HepG2 (cell line): ENCODE measurements at regions not wholly inside any gene's neighbourhood (a gene's known extent, or its start where the extent isn't known, plus 50 kb on each side); places are given as distances from the start of the nearest gene placed in this dataset.

Experiments
- ATF7 ChIP-seq, 2 experiments: fragments of 450-650 bp in 1 of 2; sonication (generic) in 1 of 2; formaldehyde crosslinking in 1 of 2; IDR thresholded peaks; 2 replicates each; pipeline versions ENCODE4 v1.4.0 to v1.6.1; 2016 to 2020; ENCODE audit warnings: antibody characterized with exemption in 1 of 2, mild to moderate bottlenecking in 1 of 2, missing genetic modification reagents in 1 of 2
- BRCA1 ChIP-seq: sonication (generic); formaldehyde crosslinking; IDR thresholded peaks from 2 replicates; pipeline ENCODE4 v1.4.0; 2020; ENCODE audit warnings: missing genetic modification reagents
- CC2D1A ChIP-seq: sonication (generic); formaldehyde crosslinking; IDR thresholded peaks from 2 replicates; pipeline ENCODE4 v1.8.1; 2023; ENCODE audit warnings: mild to moderate bottlenecking, missing genetic modification reagents
- DR1 ChIP-seq: sonication (generic); formaldehyde crosslinking; IDR thresholded peaks from 2 replicates; pipeline ENCODE4 v1.8.0; 2021; ENCODE audit warnings: mild to moderate bottlenecking, missing genetic modification reagents, inconsistent platforms
- EP300 ChIP-seq, 3 experiments: sonication (generic) in 1 of 3; formaldehyde crosslinking in 1 of 3; IDR thresholded peaks; 2 replicates each; pipeline versions ENCODE4 v1.5.1 to v1.6.1; 2011 to 2020; ENCODE audit warnings: low read depth in 2 of 3, low read length in 2 of 3, borderline replicate concordance in 1 of 3, improper control_type of control experiment in 1 of 3, mild to moderate bottlenecking in 1 of 3, missing genetic modification reagents in 1 of 3, moderate library complexity in 1 of 3
- FOSL2 ChIP-seq: sonication (generic); formaldehyde crosslinking; IDR thresholded peaks from 2 replicates; pipeline ENCODE4 v1.4.0; 2020; ENCODE audit warnings: missing genetic modification reagents
- GTF2F1 ChIP-seq: fragments of 150-350 bp; IDR thresholded peaks from 2 replicates; pipeline ENCODE4 v1.6.1; 2014; ENCODE audit warnings: low read length
- JARID2 ChIP-seq: sonication (generic); formaldehyde crosslinking; IDR thresholded peaks from 2 replicates; pipeline ENCODE4 v1.8.1; 2023; ENCODE audit warnings: missing genetic modification reagents, inconsistent platforms; ENCODE audit not compliant: insufficient replicate concordance
- JDP2 ChIP-seq: sonication (generic); formaldehyde crosslinking; IDR thresholded peaks from 2 replicates; pipeline ENCODE4 v1.8.1; 2022; ENCODE audit warnings: missing genetic modification reagents, borderline replicate concordance
- KDM5A ChIP-seq: fragments of 200-600 bp; sonication (generic); IDR thresholded peaks from 2 replicates; pipeline ENCODE4 v1.7.0; 2018; ENCODE audit warnings: antibody characterized with exemption, mild to moderate bottlenecking, low read length, borderline replicate concordance
- MXD1 ChIP-seq: sonication (generic); formaldehyde crosslinking; IDR thresholded peaks from 2 replicates; pipeline ENCODE4 v1.4.0; 2020; ENCODE audit warnings: mild to moderate bottlenecking, missing genetic modification reagents
- NFKBIZ ChIP-seq: IDR thresholded peaks from 2 replicates; pipeline ENCODE4 v1.6.1; 2018; ENCODE audit warnings: missing genetic modification reagents, missing compliant biosample characterization
- RFXANK ChIP-seq: IDR thresholded peaks from 2 replicates; pipeline ENCODE4 v1.6.1; 2016
- TFDP1 ChIP-seq: IDR thresholded peaks from 2 replicates; pipeline ENCODE4 v1.6.1; 2016; ENCODE audit warnings: missing compliant biosample characterization, missing genetic modification reagents, borderline replicate concordance
- ZBTB1 ChIP-seq: sonication (generic); formaldehyde crosslinking; IDR thresholded peaks from 2 replicates; pipeline ENCODE4 v1.4.0; 2020; ENCODE audit warnings: missing genetic modification reagents, borderline replicate concordance
- ZHX2 ChIP-seq, 2 experiments: sonication (generic) in 1 of 2; formaldehyde crosslinking in 1 of 2; IDR thresholded peaks; 2 replicates each; pipeline versions ENCODE4 v1.6.1 to v1.9.0; 2014 to 2022; ENCODE audit warnings: antibody characterized with exemption in 1 of 2, borderline replicate concordance in 1 of 2, inconsistent platforms in 1 of 2, low read depth in 1 of 2, missing genetic modification reagents in 1 of 2
- ZNF160 ChIP-seq: sonication (generic); formaldehyde crosslinking; IDR thresholded peaks from 2 replicates; pipeline ENCODE4 v1.8.0; 2022; ENCODE audit warnings: mild to moderate bottlenecking, inconsistent platforms, missing genetic modification reagents
- ZNF292 ChIP-seq: sonication (generic); formaldehyde crosslinking; IDR thresholded peaks from 2 replicates; pipeline ENCODE4 v1.8.1; 2022; ENCODE audit warnings: mild to moderate bottlenecking, low read depth, missing genetic modification reagents, borderline replicate concordance
- ZNF530 ChIP-seq: sonication (generic); formaldehyde crosslinking; IDR thresholded peaks from 2 replicates; pipeline ENCODE4 v1.5.0; 2020; ENCODE audit warnings: low read depth, mild to moderate bottlenecking, missing genetic modification reagents
- ZNF549 ChIP-seq: sonication (generic); formaldehyde crosslinking; IDR thresholded peaks from 2 replicates; pipeline ENCODE4 v1.5.0; 2020; ENCODE audit warnings: missing genetic modification reagents
- ZNF563 ChIP-seq: sonication (generic); formaldehyde crosslinking; IDR thresholded peaks from 2 replicates; pipeline ENCODE4 v1.8.0; 2022; ENCODE audit warnings: mild to moderate bottlenecking, moderate library complexity, missing genetic modification reagents
- ZNF570 ChIP-seq: sonication (generic); formaldehyde crosslinking; IDR thresholded peaks from 2 replicates; pipeline ENCODE4 v1.4.0; 2020; ENCODE audit warnings: mild to moderate bottlenecking, missing genetic modification reagents, borderline replicate concordance
- ZNF776 ChIP-seq: sonication (generic); formaldehyde crosslinking; IDR thresholded peaks from 2 replicates; pipeline ENCODE4 v1.4.0; 2020; ENCODE audit warnings: mild to moderate bottlenecking, missing genetic modification reagents

- no peak for TF ChIP-seq ZHX2 (IDR thresholded peaks at IDR 0.05; ENCODE audit: low read depth)
- no peak for TF ChIP-seq ZHX2 (CRISPR knock-in tag; IDR thresholded peaks at IDR 0.05; ENCODE audit: borderline replicate concordance)
- TF ChIP-seq DR1 (CRISPR knock-in tag): no peak
- no peak for TF ChIP-seq ZNF160 (CRISPR knock-in tag)
- no peak for TF ChIP-seq RFXANK (CRISPR knock-in tag)
- no peak for TF ChIP-seq KDM5A
- TF ChIP-seq ZNF530 (CRISPR knock-in tag): no peak
- no peak for TF ChIP-seq JARID2
- no peak for TF ChIP-seq ZBTB1 (CRISPR knock-in tag)
- no peak for TF ChIP-seq BRCA1 (CRISPR knock-in tag)
- no peak for TF ChIP-seq GTF2F1
- peak; percentile 72; the same call in 1 of the 2 replicates for TF ChIP-seq ZNF292 (CRISPR knock-in tag)
- no peak for TF ChIP-seq TFDP1 (CRISPR knock-in tag)
- no peak for TF ChIP-seq ZNF549 (CRISPR knock-in tag)
- no peak for TF ChIP-seq ATF7 (IDR thresholded peaks at IDR 0.05)
- no peak for TF ChIP-seq ATF7 (CRISPR knock-in tag; IDR thresholded peaks at IDR 0.05)
- TF ChIP-seq ZNF776 (CRISPR knock-in tag): no peak
- peak; percentile 43; the same call in 1 of the 2 replicates for TF ChIP-seq FOSL2 (CRISPR knock-in tag)
- peak in 1 of 2 experiments; percentile 44; a peak in 1 of 4 replicates for TF ChIP-seq EP300 (IDR thresholded peaks at IDR 0.05; ENCODE audit: low read depth in 2 of 2, low read length in 2 of 2)
- no peak; the same call in 1 of the 2 replicates for TF ChIP-seq EP300 (CRISPR knock-in tag; IDR thresholded peaks at IDR 0.05; ENCODE audit: borderline replicate concordance)
- no peak for TF ChIP-seq JDP2 (CRISPR knock-in tag)
- TF ChIP-seq ZNF563 (CRISPR knock-in tag): no peak
- TF ChIP-seq NFKBIZ: no peak
- no peak for TF ChIP-seq CC2D1A (CRISPR knock-in tag)
- no peak for TF ChIP-seq ZNF570 (CRISPR knock-in tag)
- no peak for TF ChIP-seq MXD1 (CRISPR knock-in tag)
These were observed 84.6 kb downstream of the PDGFA start (continued) for GRCh38 chr7:434891-435629.
